Liver (tissue), 8 donors: ENCODE measurements at regions not wholly inside any gene's neighbourhood (a gene's known extent, or its start where the extent isn't known, plus 50 kb on each side); places are given as distances from the start of the nearest gene placed in this dataset.

Source experiments
- DNase-seq: peaks from one replicate; pipeline ENCODE4 v3.0.0-alpha.2; 2017; ENCODE audit warnings: low spot score
- H3K27ac ChIP-seq, 2 donors: one replicate each; pipeline ENCODE4 v1.7.0; 2013; ENCODE audit warnings: inconsistent platforms in 2 of 2, low read length in 2 of 2, control low read depth in 1 of 2, low read depth in 1 of 2, mild to moderate bottlenecking in 1 of 2
- H3K27me3 ChIP-seq, 4 donors: one replicate each; pipeline versions ENCODE4 v1.6.1 to v1.7.0; 2013; ENCODE audit warnings: low read length in 3 of 4, inconsistent platforms in 1 of 4, mild to moderate bottlenecking in 1 of 4, moderate library complexity in 1 of 4; ENCODE audit not compliant: control insufficient read depth in 4 of 4, insufficient read depth in 4 of 4
- H3K36me3 ChIP-seq, 4 donors: one replicate each; pipeline versions ENCODE4 v1.6.1 to v1.7.0; 2013; ENCODE audit warnings: low read length in 3 of 4, mild to moderate bottlenecking in 3 of 4, low read depth in 1 of 4, moderate library complexity in 1 of 4; ENCODE audit not compliant: control insufficient read depth in 4 of 4, insufficient read depth in 3 of 4
- H3K4me1 ChIP-seq, 4 donors: one replicate each; pipeline versions ENCODE4 v1.6.1 to v1.7.0; 2013; ENCODE audit warnings: low read length in 3 of 4, mild to moderate bottlenecking in 3 of 4, moderate library complexity in 1 of 4; ENCODE audit not compliant: control insufficient read depth in 4 of 4, insufficient read depth in 4 of 4
- H3K4me3 ChIP-seq, 3 donors: one replicate each; pipeline versions ENCODE4 v1.6.1 to v1.7.0; 2013; ENCODE audit warnings: low read length in 3 of 3, control low read depth in 1 of 3, low read depth in 1 of 3, mild to moderate bottlenecking in 1 of 3
- H3K9ac ChIP-seq, 2 donors: one replicate each; pipeline ENCODE4 v1.7.0; 2013; ENCODE audit warnings: low read length in 2 of 2, mild to moderate bottlenecking in 2 of 2, moderate library complexity in 2 of 2, control low read depth in 1 of 2, low read depth in 1 of 2
- H3K9me3 ChIP-seq, 4 donors: one replicate each; pipeline versions ENCODE4 v1.6.1 to v1.7.0; 2013; ENCODE audit warnings: low read length in 3 of 4; ENCODE audit not compliant: control insufficient read depth in 4 of 4
- EGR1 ChIP-seq, 2 donors: IDR thresholded peaks; 2 replicates each; pipeline ENCODE4 v1.6.1; 2016 to 2018; ENCODE audit warnings: antibody characterized with exemption in 2 of 2, low read depth in 2 of 2
- FOXA1 ChIP-seq: IDR thresholded peaks from 2 replicates; pipeline ENCODE4 v1.6.1; 2016; ENCODE audit warnings: antibody characterized with exemption
- FOXA2 ChIP-seq: IDR thresholded peaks from 2 replicates; pipeline ENCODE4 v1.6.1; 2016; ENCODE audit warnings: antibody characterized with exemption
- GABPA ChIP-seq, 2 donors: IDR thresholded peaks in 1 of 2; conservative IDR thresholded peaks in 1 of 2; 2 replicates each; pipeline ENCODE4 v1.6.1; 2016; ENCODE audit warnings: antibody characterized with exemption in 2 of 2, mild to moderate bottlenecking in 1 of 2, moderate library complexity in 1 of 2
- HNF4A ChIP-seq, 2 donors: conservative IDR thresholded peaks; 2 replicates each; pipeline ENCODE4 v1.6.1; 2016; ENCODE audit warnings: antibody characterized with exemption in 2 of 2, mild to moderate bottlenecking in 2 of 2
- JUND ChIP-seq, 2 donors: IDR thresholded peaks; 2 replicates each; pipeline ENCODE4 v1.6.1; 2016; ENCODE audit warnings: antibody characterized with exemption in 2 of 2
- RAD21 ChIP-seq, 2 donors: IDR thresholded peaks; 2 replicates each; pipeline ENCODE4 v1.6.1; 2016; ENCODE audit warnings: antibody characterized with exemption in 2 of 2, mild to moderate bottlenecking in 2 of 2
- RXRA ChIP-seq, 2 donors: IDR thresholded peaks; 2 replicates each; pipeline ENCODE4 v1.6.1; 2017 to 2018; ENCODE audit warnings: antibody characterized with exemption in 2 of 2, mild to moderate bottlenecking in 1 of 2
- SP1 ChIP-seq: IDR thresholded peaks from 2 replicates; pipeline ENCODE4 v1.6.1; 2018; ENCODE audit warnings: antibody characterized with exemption, mild to moderate bottlenecking
- TAF1 ChIP-seq: conservative IDR thresholded peaks from 2 replicates; pipeline ENCODE4 v1.6.1; 2016; ENCODE audit warnings: antibody characterized with exemption, mild to moderate bottlenecking
- YY1 ChIP-seq: IDR thresholded peaks from 2 replicates; pipeline ENCODE4 v1.6.1; 2016; ENCODE audit warnings: antibody characterized with exemption, mild to moderate bottlenecking
- WGBS: extraction: QIAGEN DNeasy Blood & Tissue Kit; methylation state at CpG from one replicate; pipeline ENCODE4 v1.1.7; 2013; 5-methylcytosine and 5-hydroxymethylcytosine counted together
- TF ChIP-seq, protein P1 (sequence below): IDR thresholded peaks from 2 replicates; pipeline ENCODE4 v1.6.1; 2016; ENCODE audit warnings: antibody characterized with exemption
- TF ChIP-seq, protein P2 (sequence below): IDR thresholded peaks from 2 replicates; pipeline ENCODE4 v1.6.1; 2016; ENCODE audit warnings: antibody characterized with exemption
- TF ChIP-seq, protein P3 (sequence below): IDR thresholded peaks from 2 replicates; pipeline ENCODE4 v1.6.1; 2016; ENCODE audit warnings: antibody characterized with exemption, mild to moderate bottlenecking
- TF ChIP-seq, protein P4 (sequence below): fragments of 150-350 bp; IDR thresholded peaks from 2 replicates; pipeline ENCODE4 v1.5.1; 2017; ENCODE audit warnings: improper control_type of control experiment, low read depth, low read length; ENCODE audit not compliant: missing input control
- TF ChIP-seq, protein P5 (sequence below): IDR thresholded peaks from 2 replicates; pipeline ENCODE4 v1.6.1; 2016; ENCODE audit warnings: antibody characterized with exemption
- donor health status: healthy.
- donor health status: healthy.
- donor health status: healthy.
- donor health status: healthy.
- donor health status: healthy.

DNA sequence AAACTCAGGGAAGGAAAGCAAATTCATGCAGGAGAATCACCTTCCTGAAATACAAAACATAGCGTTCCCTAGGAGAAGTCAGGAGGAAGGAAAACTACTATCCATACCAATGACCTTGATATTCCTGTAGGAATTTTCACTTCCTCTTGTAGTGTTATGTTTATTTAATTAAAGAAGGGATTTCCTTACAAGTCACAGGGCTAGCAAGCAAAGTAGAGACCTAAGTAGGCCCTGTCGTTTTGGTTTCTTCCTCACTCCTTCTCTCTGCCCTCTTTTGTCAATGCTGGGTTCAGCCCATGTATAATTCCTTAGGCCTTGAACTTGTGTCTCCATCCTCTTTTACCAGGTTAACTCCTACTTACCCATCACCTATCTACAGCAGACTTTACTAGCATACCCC, 435.2 kb upstream of the LRATD1 start:
- DNase-seq = no peak
- no peak overlapping the region for H3K27ac ChIP-seq
- no peaks in the 10 kb centered on the region for H3K4me1 ChIP-seq
- H3K9ac ChIP-seq = no peak overlapping the region
- H3K9me3 ChIP-seq = no peaks in the 10 kb centered on the region
- H3K4me3 ChIP-seq = no peak overlapping the region
- H3K36me3 ChIP-seq = no peaks in the 10 kb centered on the region
- TF ChIP-seq GABPA (IDR thresholded peaks at IDR 0.05 in 1 of 2, conservative IDR thresholded peaks at IDR 0.05 in 1 of 2) (no peak), YY1 (no peak), FOXA2 (no peak), RAD21 (IDR thresholded peaks at IDR 0.05) (no peak), FOXA1 (no peak), JUND (IDR thresholded peaks at IDR 0.05) (no peak), SP1 (no peak), RXRA (IDR thresholded peaks at IDR 0.05) (no peak), HNF4A (conservative IDR thresholded peaks at IDR 0.05) (no peak)
- TF ChIP-seq, protein P1, sequence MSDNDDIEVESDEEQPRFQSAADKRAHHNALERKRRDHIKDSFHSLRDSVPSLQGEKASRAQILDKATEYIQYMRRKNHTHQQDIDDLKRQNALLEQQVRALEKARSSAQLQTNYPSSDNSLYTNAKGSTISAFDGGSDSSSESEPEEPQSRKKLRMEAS = no peak
- TF ChIP-seq, protein P2, sequence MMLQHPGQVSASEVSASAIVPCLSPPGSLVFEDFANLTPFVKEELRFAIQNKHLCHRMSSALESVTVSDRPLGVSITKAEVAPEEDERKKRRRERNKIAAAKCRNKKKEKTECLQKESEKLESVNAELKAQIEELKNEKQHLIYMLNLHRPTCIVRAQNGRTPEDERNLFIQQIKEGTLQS = no peak
- TF ChIP-seq, protein P3, sequence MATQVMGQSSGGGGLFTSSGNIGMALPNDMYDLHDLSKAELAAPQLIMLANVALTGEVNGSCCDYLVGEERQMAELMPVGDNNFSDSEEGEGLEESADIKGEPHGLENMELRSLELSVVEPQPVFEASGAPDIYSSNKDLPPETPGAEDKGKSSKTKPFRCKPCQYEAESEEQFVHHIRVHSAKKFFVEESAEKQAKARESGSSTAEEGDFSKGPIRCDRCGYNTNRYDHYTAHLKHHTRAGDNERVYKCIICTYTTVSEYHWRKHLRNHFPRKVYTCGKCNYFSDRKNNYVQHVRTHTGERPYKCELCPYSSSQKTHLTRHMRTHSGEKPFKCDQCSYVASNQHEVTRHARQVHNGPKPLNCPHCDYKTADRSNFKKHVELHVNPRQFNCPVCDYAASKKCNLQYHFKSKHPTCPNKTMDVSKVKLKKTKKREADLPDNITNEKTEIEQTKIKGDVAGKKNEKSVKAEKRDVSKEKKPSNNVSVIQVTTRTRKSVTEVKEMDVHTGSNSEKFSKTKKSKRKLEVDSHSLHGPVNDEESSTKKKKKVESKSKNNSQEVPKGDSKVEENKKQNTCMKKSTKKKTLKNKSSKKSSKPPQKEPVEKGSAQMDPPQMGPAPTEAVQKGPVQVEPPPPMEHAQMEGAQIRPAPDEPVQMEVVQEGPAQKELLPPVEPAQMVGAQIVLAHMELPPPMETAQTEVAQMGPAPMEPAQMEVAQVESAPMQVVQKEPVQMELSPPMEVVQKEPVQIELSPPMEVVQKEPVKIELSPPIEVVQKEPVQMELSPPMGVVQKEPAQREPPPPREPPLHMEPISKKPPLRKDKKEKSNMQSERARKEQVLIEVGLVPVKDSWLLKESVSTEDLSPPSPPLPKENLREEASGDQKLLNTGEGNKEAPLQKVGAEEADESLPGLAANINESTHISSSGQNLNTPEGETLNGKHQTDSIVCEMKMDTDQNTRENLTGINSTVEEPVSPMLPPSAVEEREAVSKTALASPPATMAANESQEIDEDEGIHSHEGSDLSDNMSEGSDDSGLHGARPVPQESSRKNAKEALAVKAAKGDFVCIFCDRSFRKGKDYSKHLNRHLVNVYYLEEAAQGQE = no peak
- TF ChIP-seq, protein P4, sequence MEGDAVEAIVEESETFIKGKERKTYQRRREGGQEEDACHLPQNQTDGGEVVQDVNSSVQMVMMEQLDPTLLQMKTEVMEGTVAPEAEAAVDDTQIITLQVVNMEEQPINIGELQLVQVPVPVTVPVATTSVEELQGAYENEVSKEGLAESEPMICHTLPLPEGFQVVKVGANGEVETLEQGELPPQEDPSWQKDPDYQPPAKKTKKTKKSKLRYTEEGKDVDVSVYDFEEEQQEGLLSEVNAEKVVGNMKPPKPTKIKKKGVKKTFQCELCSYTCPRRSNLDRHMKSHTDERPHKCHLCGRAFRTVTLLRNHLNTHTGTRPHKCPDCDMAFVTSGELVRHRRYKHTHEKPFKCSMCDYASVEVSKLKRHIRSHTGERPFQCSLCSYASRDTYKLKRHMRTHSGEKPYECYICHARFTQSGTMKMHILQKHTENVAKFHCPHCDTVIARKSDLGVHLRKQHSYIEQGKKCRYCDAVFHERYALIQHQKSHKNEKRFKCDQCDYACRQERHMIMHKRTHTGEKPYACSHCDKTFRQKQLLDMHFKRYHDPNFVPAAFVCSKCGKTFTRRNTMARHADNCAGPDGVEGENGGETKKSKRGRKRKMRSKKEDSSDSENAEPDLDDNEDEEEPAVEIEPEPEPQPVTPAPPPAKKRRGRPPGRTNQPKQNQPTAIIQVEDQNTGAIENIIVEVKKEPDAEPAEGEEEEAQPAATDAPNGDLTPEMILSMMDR = no peak
- TF ChIP-seq, protein P5, sequence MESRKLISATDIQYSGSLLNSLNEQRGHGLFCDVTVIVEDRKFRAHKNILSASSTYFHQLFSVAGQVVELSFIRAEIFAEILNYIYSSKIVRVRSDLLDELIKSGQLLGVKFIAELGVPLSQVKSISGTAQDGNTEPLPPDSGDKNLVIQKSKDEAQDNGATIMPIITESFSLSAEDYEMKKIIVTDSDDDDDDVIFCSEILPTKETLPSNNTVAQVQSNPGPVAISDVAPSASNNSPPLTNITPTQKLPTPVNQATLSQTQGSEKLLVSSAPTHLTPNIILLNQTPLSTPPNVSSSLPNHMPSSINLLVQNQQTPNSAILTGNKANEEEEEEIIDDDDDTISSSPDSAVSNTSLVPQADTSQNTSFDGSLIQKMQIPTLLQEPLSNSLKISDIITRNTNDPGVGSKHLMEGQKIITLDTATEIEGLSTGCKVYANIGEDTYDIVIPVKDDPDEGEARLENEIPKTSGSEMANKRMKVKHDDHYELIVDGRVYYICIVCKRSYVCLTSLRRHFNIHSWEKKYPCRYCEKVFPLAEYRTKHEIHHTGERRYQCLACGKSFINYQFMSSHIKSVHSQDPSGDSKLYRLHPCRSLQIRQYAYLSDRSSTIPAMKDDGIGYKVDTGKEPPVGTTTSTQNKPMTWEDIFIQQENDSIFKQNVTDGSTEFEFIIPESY = no peak
- WGBS = 55% methylated on average over 2 of the region's 2 CpGs
- H3K27me3 ChIP-seq = peaks cover 0 to 3% (median 0%) of the 10 kb centered on the region in 4 donors

DNA sequence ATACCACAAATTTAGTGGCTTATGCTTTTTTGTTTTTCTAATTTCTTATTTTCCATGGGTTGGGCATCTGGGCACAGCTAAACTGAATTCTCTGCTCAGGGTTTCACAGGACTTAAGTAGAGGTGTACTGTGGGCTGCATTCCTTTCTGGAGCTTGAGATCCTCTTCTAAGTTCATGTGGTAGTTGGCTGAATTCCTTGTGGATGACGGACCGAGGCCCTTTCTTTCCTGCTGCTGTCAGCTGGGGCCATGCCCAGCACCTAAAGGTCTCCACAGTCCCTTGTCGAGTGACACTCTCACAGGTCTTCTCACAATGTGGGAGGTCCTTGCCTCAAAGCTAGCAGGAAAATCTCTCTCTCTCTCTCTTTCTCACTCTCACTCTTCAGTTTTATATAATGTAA, 433.5 kb upstream of the LRATD1 start:
- no peak overlapping the region for H3K27ac ChIP-seq
- no peaks in the 10 kb centered on the region for H3K36me3 ChIP-seq
- WGBS = 54% methylated on average over 3 of the region's 3 CpGs
- no peaks in the 10 kb centered on the region for H3K9me3 ChIP-seq
- H3K4me1 ChIP-seq = no peaks in the 10 kb centered on the region
- DNase-seq = no peak
- H3K9ac ChIP-seq = no peak overlapping the region
- no peak overlapping the region for H3K4me3 ChIP-seq
- H3K27me3 ChIP-seq = peaks cover 0 to 3% (median 0%) of the 10 kb centered on the region in 4 donors
- TF ChIP-seq FOXA1 (no peak), RXRA (IDR thresholded peaks at IDR 0.05) (no peak), FOXA2 (no peak), SP1 (no peak), HNF4A (conservative IDR thresholded peaks at IDR 0.05) (no peak), TAF1 (no peak), JUND (IDR thresholded peaks at IDR 0.05) (no peak), EGR1 (IDR thresholded peaks at IDR 0.05; ENCODE audit: low read depth in 2 of 2) (no peak), GABPA (IDR thresholded peaks at IDR 0.05 in 1 of 2, conservative IDR thresholded peaks at IDR 0.05 in 1 of 2) (no peak), YY1 (no peak)
- TF ChIP-seq, protein P2 = no peak
- TF ChIP-seq, protein P1 = no peak
- TF ChIP-seq, protein P4 = no peak
- TF ChIP-seq, protein P5 = no peak
